Adrenal gland (tissue), 9 donors: ENCODE measurements at regions not wholly inside any gene's neighbourhood (a gene's known extent, or its start where the extent isn't known, plus 50 kb on each side); places are given as distances from the start of the nearest gene placed in this dataset.

ENCODE experiments used
- DNase-seq, 7 donors: peaks; one replicate each; pipeline ENCODE4 v3.0.0-alpha.2; 2019 to 2020
- H3K27ac ChIP-seq, 5 donors: fragments of 200-600 bp; sonication (generic) in 4 of 5; 1 replicate in 3 of 5; 2 replicates in 2 of 5; pipeline versions ENCODE4 v1.5.1 to v1.8.0; 2016 to 2020; ENCODE audit warnings: mild to moderate bottlenecking in 1 of 5
- H3K27me3 ChIP-seq: fragments of 200-600 bp; 2 replicates; pipeline ENCODE4 v1.8.0; 2021
- H3K36me3 ChIP-seq, 2 donors: fragments of 200-600 bp; replicated peaks in 1 of 2; 1 replicate in 1 of 2; 2 replicates in 1 of 2; pipeline versions ENCODE4 v1.5.1 to v1.8.0; 2018 to 2022
- H3K4me1 ChIP-seq, 2 donors: fragments of 200-600 bp; replicated peaks in 1 of 2; 1 replicate in 1 of 2; 2 replicates in 1 of 2; pipeline versions ENCODE4 v1.5.1 to v1.8.0; 2018 to 2021
- H3K4me3 ChIP-seq, 4 donors: fragments of 200-600 bp; sonication (generic) in 3 of 4; one replicate each; pipeline ENCODE4 v1.5.1; 2016 to 2018
- H3K9me3 ChIP-seq, 3 donors: fragments of 200-600 bp; sonication (generic) in 1 of 3; replicated peaks in 1 of 3; 1 replicate in 2 of 3; 2 replicates in 1 of 3; pipeline versions ENCODE4 v1.5.1 to v1.8.0; 2016 to 2021
- CTCF ChIP-seq, 6 experiments: fragments of 450-650 bp in 4 of 6; fragments of 200-600 bp in 2 of 6; sonication (generic) in 1 of 6; IDR thresholded peaks; 1 replicate in 5 of 6; 2 replicates in 1 of 6; pipeline versions ENCODE4 v1.5.1 to v1.8.0; 2016 to 2021; ENCODE audit warnings: antibody characterized with exemption in 6 of 6, mild to moderate bottlenecking in 2 of 6, moderate library complexity in 1 of 6
- POLR2A ChIP-seq, 2 donors: fragments of 450-650 bp; IDR thresholded peaks; one replicate each; pipeline ENCODE4 v1.6.1; 2017; ENCODE audit warnings: antibody characterized with exemption in 2 of 2, mild to moderate bottlenecking in 2 of 2, moderate library complexity in 1 of 2
- WGBS, 4 donors: extraction: QIAGEN DNeasy Blood & Tissue Kit in 2 of 4; methylation state at CpG; one replicate each; pipeline versions ENCODE4 v1.1.5 to v1.1.7; 2013 to 2017; 5-methylcytosine and 5-hydroxymethylcytosine counted together
- intact Hi-C, 2 donors: fragments of 100-400 bp; cut with DNase I; formaldehyde crosslinking; loops; one replicate each; pipeline versions ENCODE4 v1.14.1 to v1.15.0; 2022 to 2023
- donor health status: healthy with polysubstance abuse.
- donor health status: Bipolar disorder and iron deficiency.
- donor health status: DM: yes; HTN: yes; CAD: no.
- donor health status: DM: no; HTN: no; CAD: no.
- donor health status: DM: no; HTN: no; CAD: no.

DNA sequence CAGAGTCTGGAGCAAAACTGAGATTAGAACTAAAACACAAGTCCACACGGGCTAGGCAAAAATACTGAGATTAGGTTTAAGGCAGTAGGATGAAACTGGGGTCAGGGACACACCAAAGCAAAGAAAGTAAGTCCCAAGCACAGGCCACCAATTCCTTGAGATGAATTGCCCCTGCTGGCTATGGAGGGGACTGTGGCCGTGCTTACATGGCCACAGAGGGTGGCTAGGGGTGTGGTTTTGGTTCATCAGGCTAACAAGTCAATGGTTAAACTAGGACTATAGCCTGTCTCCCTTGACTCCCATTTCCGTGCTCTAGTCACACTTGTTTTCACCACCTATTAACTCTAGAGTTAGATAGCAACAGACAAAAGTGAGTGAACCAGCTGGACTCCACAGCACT lies 394.8 kb downstream of the PBX1 start:
- TF ChIP-seq POLR2A (IDR thresholded peaks at IDR 0.05) (no peak), CTCF (IDR thresholded peaks at IDR 0.05) (no peak)
- Histone ChIP-seq H3K4me3 (no peak overlapping the region), H3K9me3 (no peaks in the 10 kb centered on the region), H3K27ac (no peak overlapping the region), H3K27me3 (no peaks in the 10 kb centered on the region), H3K4me1 (no peaks in the 10 kb centered on the region), H3K36me3 (no peaks in the 10 kb centered on the region)
- no peak for DNase-seq
- 59 to 72% (median 66%) methylated on average over 3 of the region's 3 CpGs for WGBS, 4 donors
- intact Hi-C loops = no loop called here

DNA sequence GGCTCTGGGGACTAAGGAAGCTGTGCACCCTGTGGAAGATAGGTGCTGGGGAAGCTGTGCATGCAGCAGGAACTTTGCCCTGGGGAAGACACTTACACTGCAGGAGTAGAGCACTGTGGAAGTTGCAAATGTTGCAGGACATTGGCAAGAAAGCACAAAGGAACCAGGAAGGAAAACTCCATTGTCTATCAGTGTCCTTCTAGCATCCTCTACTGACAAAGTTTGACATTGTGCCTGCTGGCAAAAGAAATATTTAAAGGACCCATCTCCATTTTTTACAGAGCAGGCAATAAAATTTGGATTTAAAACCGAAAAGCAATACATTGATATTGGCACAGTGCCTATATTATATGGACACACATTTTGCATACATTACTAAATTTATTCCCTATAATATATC lies 394.1 kb downstream of the PBX1 start:
- no peak overlapping the region for H3K27ac ChIP-seq
- intact Hi-C loops = no loop called here
- no peaks in the 10 kb centered on the region for H3K36me3 ChIP-seq
- H3K9me3 ChIP-seq = no peaks in the 10 kb centered on the region
- TF ChIP-seq POLR2A (IDR thresholded peaks at IDR 0.05) = no peak
- TF ChIP-seq CTCF (IDR thresholded peaks at IDR 0.05) = peak in 2 of 6 experiments; percentile 11 to 18
- 67 to 76% (median 74%) methylated on average over 1 of the region's 1 CpG for WGBS, 4 donors
- no peak for DNase-seq
- no peaks in the 10 kb centered on the region for H3K4me1 ChIP-seq
- no peak overlapping the region for H3K4me3 ChIP-seq
- H3K27me3 ChIP-seq = no peaks in the 10 kb centered on the region

DNA sequence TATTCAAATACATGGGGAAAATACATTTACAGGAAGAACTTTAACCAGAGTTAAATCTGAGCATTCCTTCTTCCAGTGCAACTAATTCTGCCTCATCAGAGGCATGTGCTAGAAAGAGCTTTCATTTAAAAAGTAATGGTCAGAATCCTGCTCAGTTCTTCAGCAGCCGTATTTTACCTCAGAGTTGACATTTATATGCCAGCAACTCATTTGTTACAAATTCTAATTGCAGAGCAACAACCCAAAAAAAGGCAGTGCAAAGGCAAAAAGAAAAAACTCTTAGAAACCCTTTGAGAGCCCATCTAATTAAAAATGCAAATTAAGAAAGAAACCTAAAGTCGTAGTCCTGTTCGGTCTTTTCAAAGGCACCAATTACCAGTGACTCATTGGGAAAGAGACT lies 392.5 kb downstream of the PBX1 start:
- Histone ChIP-seq H3K27me3 (no peaks in the 10 kb centered on the region), H3K9me3 (no peaks in the 10 kb centered on the region), H3K4me3 (no peak overlapping the region), H3K4me1 (no peaks in the 10 kb centered on the region), H3K36me3 (no peaks in the 10 kb centered on the region), H3K27ac (no peak overlapping the region)
- TF ChIP-seq POLR2A (IDR thresholded peaks at IDR 0.05) (no peak), CTCF (IDR thresholded peaks at IDR 0.05) (no peak)
- WGBS, 4 donors = 77 to 88% (median 84%) methylated on average over 3 of the region's 3 CpGs
- DNase-seq = no peak
- intact Hi-C loops = no loop called here

DNA sequence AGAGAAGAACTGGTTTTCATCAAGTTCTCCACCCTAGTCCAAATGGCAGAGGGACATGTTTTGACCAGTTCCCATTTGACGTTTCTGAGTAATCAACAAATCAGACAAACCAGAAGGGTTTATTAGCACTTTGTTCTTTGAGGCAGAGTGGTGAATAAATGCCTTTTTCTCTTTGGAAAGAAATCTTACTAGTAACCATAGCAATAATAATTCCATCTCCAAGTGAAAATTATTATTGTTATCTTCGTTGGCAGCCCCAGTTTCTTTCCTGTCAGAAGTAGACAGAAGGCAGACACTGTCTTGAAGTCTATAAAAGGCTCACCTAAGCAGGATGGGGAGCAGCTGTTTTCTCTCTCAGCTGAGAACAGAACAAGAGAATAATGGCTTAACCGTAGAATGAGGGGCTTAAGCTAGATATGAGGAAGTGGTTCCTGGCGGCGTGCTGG lies 391.6 kb downstream of the PBX1 start:
- intact Hi-C loops = no loop called here
- WGBS, 4 donors = 22 to 42% (median 38%) methylated on average over 5 of the region's 5 CpGs
- Histone ChIP-seq H3K27me3 (no peaks in the 10 kb centered on the region), H3K4me1 (no peaks in the 10 kb centered on the region), H3K4me3 (no peak overlapping the region), H3K36me3 (no peaks in the 10 kb centered on the region), H3K27ac (no peak overlapping the region), H3K9me3 (no peaks in the 10 kb centered on the region)
- TF ChIP-seq POLR2A (IDR thresholded peaks at IDR 0.05) (no peak), CTCF (IDR thresholded peaks at IDR 0.05) (no peak)
- DNase-seq = no peak
